GM19463 (cell line): ENCODE measurements at regions not wholly inside any gene's neighbourhood (a gene's known extent, or its start where the extent isn't known, plus 50 kb on each side); places are given as distances from the start of the nearest gene placed in this dataset.
A peak's percentile ranks its signal among the peaks of the same experiment; 100 is the strongest.
"Not testable (repeated sequence)": the region's sequence is repeated elsewhere in the genome, so short reads cannot be mapped to it uniquely, and the experiment has no call there.

Experiments used
- ATAC-seq: cut with Tn5 transposase; IDR thresholded peaks from one replicate; pipeline ENCODE4 v1.9.1; 2021; ENCODE audit warnings: mild to moderate bottlenecking, moderate library complexity; ENCODE audit not compliant: unreplicated experiment

DNA sequence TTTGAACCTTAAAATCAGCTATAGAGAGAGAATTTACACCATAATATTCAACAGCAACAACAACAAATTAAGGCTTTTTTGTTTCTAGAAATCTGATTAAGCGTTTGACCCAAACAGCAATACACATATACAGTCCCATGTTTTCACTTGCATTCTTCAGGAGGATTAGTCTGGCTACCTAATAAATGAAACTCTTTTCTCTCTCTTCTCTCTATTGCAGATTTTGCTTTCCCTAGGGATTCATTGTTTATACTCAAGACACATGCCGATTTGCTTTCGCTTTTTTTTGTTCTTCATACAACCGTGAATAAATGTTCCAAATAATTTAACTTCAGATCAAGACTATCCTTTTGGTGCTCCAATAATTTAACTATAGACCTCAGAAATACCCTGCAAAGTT, 162.4 kb upstream of the PTBP2 start:
- no peak for ATAC-seq

DNA sequence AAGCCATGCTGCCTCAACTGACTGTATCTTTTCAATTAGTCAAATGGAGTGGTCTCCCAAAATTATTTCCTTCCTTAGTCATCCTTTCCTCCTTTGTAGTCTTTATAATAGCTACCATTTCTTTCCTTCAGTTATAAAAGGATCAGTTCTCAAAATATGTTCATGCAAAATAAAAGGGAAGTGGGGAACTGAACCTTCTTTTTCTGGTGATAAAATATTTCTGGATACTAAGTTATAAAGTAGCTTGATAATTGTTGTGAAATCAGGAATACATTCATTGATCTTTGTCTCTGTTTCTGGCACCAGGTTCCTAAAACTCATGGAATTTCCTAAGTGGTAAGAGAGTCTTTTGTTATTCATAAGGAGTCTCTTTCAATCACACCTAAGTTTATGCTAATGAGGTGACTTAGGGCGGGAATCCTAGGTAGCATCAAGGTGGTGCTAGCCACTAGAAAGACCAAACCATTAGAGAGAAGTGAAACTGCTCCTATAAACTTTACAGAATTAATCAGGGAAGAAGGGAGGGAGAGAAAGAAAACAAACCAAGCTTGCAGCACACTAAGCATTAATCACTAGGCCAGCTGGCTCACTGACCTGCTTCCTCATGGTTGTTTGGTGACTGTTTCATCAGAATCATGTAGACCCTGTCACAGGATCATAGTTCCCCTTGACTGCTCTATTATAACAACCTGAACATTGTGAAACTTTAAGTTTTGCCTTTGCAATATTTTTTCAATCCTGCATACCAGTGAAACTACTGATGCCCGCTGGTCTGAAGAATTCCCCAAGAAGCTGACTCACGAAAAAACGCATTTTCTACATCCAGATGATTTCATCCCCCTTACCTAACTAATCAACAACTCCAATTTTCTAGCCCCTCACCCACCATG, 161.6 kb upstream of the PTBP2 start:
- ATAC-seq: no peak

DNA sequence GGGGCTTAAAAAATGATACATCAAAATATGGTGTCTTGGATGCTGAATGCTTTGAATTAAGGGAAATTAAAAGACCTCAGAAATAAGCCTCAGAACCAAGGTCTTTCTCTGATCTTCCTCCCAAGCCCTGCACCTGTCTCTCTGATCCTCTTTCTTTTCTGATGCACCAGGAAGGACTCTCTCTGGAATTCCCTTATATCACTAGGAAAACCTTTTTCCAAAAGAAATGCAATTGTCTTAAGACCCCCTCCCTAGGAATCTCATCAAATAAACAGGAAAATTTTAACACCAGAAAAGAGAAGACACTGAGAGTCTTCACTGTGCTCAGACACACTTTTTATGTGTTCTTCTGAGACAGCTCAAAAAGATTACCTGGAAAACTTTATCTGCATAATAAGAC, 159.5 kb upstream of the PTBP2 start:
- ATAC-seq: no peak

DNA sequence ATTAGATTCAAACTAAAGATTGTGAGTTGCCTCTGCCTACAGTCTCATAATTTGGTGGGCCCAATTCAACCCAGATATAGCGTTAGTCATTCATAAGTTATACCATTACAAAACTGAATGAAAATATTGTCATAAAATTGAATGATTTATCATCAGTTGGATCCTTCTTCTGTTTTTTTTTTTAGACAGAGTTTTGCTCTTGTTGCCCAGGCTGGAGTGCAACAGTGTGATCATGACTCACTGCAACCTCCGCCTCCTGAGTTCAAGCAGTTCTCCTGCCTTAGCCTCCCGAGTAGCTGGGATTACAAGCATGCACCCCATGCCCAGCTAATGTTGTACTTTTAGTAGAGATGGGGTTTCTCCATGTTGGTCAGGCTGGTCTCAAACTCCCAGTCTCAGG, 157.2 kb upstream of the PTBP2 start:
- not testable (repeated sequence) for ATAC-seq

DNA sequence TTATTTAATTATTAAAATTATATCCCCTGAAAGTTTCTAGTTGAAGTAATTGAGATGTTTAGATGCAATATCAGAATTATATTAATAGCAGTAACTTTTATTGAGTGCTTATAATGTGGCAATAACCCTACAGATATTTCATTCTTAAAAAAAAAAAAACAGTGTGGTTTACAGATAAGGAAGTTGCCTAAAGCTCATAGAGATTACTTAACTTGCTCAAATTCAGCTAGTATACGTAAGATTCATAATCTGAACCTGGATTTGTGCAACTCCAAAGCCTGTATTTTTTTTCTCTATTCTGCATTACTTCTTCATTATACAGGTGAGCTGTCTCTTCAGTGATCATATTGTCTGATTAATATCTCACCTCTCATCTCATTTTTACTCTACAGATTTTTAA, 156.0 kb upstream of the PTBP2 start:
- no peak for ATAC-seq

DNA sequence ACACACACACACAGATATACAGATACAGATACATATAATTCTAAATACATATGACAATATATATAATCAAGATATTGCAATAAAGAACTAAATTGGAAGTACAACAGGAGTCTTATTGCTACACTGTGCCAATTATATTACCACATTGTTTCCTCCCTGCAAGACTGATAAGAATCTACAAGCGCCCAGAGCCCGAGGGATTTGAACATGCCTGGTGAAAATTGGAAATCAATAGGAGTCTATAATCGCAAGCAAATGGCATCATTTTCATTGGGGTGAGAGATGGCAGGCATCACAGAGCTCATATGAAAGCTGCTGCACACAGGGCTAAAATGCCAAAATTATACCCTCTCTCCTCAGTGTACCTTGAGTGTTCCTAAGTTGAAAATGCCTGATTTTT, 152.9 kb upstream of the PTBP2 start:
- no peak for ATAC-seq

DNA sequence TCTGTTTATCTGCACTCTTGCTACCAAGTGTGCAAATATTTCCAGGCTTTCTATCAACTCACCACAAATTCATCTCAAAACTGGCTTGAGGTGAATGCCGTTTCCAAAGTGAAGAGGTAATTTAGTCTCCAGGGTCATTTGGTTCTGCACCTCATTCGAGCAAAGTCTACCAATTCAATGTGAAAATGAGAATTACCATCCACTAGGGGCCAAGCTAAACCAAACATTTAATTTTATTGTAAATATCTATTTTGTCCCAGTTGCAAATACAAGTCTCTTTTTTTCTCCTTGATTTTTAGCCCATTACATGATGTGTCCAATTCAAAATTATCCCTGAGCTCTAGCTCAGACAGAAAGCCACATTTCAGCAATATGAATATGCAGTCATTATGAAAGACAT, 152.3 kb upstream of the PTBP2 start:
- ATAC-seq: no peak

DNA sequence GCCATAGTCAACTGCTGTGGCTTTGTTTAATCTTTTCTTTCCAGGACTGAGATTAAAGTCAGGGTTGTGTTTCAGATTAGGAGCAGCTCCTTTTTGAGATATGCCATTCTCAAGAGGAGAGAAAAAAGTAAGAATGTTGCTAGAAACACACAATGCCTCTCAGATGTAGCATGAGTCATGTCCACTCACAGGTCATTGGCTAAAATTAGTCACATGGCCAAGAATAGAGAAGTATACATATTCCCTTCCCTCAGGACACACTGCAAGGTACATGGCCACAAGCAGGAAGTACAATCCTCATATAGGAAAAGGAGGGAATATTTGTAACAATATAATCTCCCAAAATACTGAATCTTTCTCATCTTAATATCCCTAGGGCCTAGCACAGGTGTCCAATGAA, 141.9 kb upstream of the PTBP2 start:
- ATAC-seq: no peak

DNA sequence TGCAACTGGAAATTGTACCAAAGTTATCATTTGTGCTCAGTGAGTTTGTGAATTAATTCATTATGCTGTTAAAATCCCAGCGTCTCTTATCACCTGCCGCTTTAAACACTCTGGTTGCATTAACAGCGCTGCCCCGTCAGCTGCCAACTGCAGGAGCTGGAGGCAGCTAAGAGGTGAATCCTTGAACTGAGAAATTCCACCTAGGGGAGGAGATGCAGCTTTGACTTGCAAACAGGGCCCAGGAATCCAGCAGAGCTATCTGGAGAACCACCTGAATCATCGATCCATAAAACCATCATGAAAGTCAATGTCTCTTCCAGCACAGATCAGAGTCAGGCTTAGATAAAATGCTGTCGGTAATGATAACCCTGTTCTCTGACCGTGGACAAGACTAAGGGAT, 140.7 kb upstream of the PTBP2 start:
- ATAC-seq: no peak

DNA sequence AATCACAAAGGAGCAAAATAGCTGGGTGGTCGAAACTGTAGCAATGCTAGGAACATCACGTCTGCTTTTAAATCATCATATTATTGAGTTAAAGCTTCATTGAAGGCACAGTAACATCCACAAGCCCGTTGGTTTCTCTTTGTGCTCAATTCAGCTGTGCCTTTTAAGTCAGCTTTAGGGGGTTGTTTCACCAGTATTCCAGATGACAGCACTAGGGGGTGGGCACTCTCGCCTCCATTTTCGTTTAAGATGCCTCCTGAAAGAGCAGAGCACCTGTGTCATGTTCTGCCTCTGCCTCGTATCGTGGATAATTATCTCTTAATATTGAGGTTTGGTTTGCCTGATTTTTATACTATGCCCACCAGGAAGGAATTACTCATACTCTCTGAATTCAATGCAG, 139.8 kb upstream of the PTBP2 start:
- no peak for ATAC-seq

DNA sequence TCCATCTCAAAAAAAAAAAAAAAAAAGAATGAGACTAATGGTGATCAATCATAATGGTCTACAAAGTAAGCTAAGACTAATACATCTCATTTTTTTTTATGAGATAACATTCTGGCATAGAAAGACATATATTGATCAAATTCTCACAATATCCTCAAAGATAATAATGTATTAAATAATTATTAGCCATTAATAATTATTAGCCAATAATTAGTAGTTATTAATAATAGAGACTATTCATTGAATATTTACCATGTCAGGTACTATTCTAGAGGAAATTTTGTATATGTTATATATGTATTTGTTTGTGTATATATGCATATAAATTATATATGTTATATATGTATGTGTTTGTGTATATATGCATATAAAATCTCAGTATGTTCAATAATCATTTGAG, 137.7 kb upstream of the PTBP2 start:
- ATAC-seq: no peak

DNA sequence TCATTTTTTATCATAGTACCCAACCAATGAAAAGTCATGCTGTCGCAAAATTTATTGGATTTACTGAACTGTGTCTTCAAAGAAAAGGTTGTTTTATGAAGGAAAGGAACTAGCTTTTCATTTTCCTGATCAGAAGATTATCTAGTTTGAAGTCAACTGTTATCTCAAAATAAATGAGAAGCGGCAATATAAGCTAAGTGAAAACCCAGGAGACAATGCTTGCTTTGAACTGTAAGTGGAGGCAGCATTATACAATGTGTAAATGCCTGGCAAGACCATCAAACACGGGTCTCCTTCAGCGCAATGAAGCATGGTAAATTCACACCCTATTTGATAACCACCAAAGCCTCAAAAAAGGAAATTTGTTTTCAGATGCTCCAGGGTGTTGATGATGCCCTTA, 134.4 kb upstream of the PTBP2 start:
- ATAC-seq: no peak

DNA sequence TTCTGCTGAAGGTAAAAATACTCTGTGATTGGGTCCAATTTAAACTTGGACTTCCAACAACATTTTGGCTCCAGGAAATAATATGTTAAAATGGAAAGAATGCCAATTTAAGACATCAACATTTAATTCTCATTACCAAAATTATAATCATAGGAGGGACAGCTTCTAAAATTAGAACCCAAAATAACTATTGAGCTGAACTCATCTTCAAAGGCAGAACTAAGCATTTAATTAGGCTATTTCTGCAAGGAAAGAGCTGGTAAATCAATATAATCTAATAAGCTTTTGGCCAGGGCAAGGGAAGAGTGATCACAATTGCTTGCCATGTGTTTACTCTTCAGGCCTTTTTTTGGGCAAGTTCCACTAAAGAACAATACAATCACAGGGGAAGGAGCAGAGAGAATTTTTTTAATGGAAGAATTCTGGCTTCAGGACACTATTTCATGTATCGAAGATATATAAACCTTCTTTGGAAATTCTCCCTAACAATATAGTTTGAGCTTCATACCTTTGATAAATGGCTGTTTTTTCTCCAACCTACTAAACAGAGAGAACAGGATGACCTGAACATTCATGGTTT, 133.1 kb upstream of the PTBP2 start:
- no peak for ATAC-seq

DNA sequence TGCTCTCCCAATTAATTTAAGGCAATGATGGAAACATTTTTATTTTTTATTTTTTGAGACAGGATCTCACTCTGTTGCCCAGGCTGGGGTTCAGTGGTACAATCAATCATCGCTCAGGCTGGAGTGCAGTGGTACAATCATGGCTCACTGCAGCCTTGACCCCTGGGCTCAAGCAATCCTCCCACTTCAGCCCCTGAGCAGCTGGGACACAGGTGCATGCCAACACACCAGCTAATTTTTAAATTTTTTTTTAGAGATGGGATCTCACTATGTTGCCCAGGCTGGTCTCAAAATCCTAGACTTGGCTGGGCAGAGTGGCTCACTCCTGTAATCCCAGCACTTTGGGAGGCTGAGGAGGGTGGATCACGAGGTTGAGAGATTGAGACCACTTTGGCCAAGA, 126.1 kb upstream of the PTBP2 start:
- ATAC-seq: not testable (repeated sequence)

DNA sequence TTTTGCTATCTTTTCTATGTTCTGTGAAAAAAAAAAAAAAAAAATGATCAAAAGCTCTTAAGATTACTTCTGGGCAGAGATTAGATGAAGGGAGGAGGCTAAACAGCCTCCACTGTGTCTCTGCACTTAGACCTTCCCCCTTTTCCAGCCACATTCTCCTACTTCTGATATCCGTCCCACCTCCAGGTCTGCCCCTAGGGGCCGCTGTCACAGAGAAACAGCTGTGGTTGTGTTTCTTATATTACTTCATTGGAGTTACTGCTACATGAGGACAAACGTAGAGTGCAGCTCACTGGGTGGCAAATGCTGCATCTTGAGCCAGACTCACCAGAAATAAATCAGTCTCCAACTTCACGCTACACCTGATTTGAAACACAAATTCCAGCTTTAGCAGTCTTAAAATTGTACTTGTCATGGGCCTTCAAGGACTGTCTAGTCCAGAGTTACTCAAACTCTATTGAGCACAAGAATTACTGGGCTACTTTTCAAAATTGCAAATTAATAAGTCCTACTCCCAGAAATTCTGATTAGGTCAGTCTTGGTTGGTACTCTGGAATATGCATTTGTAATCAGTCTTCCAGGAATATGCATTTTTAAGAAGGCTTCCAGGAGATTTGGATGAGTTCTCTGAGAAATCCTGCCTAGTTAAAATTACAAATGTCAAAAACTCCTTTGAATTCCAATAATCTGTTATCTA, 125.2 kb upstream of the PTBP2 start:
- peak; percentile 83 for ATAC-seq

DNA sequence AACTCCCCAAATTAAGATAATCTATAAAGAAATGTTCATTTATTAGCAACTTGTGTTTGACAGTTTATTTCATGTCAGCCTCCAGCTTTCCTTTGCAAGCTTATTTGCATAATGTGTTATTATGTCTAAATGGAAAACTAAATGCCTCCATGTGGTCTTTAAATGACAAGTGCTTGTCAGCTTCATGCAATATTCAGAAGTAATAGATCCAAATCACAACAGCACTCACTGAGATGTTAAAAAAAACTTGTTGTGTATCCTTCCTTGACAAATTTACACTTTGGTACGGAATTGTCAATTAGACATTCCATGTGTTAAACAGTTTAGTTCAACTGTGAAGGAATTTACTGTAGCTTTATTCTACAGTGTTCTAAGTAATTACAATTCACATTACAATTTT, 124.4 kb upstream of the PTBP2 start:
- no peak for ATAC-seq

DNA sequence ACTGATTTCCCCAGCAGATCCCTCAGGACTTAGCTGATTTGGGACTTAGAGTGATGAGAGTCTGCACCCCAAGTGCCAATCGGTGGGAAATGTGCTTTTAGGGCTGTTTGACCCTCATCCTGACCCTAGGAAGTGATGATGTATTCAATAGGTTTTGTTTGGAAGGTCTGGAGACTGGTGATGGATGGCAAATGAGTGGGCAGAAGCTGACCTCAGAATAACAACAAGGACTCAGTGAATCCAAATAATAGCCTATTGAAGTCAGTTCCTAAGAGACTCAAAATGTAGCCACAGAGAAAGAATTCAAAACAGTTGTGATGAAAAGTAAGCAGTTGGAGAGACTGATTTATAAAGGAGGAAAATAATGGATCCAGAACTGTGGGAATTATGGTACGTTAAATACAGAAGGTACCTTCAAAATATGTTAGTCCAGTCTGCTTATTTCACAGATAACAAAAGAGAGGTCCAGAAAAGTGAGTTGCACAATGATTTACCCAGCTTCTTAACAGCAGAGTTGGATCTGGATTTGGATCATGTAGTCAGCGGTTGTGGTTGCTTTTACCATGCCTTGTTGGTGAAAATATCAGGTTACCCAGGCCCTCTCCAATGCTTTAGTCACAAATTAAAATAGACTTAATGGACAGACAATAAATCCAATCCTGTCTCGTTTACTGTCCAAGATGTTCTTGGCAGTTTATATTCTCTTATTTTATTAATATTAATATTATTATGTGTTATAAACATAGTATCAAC, 123.0 kb upstream of the PTBP2 start:
- no peak for ATAC-seq

DNA sequence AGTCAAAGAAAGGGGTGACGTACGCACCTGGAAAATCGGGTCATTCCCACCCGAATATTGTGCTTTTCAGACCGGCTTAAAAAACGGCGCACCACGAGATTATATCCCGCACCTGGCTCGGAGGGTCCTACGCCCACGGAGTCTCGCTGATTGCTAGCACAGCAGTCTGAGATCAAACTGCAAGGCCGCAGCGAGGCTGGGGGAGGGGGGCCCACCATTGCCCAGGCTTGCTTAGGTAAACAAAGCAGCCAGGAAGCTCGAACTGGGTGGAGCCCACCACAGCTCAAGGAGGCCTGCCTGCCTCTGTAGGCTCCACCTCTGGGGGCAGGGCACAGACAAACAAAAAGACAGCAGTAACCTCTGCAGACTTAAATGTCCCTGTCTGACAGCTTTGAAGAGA, 117.0 kb upstream of the PTBP2 start:
- not testable (repeated sequence) for ATAC-seq

DNA sequence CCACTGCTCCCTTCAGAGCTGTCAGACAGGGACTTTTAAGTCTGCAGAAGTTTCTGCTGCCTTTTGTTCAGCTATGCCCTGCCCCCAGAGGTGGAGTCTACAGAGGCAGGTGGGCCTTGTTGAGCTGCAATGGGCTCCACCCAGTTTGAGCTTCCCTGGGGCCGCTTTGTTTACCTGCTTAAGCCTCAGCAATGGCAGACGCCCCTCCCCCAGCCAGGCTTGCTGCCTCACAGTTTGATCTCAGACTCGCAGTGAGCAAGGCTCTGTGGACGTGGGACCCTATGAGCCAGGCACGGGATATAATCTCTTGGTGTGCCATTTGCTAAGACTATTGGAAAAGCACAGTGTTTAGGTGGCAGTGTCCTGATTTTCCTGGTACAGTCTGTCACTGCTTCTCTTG, 104.2 kb upstream of the PTBP2 start:
- not testable (repeated sequence) for ATAC-seq

DNA sequence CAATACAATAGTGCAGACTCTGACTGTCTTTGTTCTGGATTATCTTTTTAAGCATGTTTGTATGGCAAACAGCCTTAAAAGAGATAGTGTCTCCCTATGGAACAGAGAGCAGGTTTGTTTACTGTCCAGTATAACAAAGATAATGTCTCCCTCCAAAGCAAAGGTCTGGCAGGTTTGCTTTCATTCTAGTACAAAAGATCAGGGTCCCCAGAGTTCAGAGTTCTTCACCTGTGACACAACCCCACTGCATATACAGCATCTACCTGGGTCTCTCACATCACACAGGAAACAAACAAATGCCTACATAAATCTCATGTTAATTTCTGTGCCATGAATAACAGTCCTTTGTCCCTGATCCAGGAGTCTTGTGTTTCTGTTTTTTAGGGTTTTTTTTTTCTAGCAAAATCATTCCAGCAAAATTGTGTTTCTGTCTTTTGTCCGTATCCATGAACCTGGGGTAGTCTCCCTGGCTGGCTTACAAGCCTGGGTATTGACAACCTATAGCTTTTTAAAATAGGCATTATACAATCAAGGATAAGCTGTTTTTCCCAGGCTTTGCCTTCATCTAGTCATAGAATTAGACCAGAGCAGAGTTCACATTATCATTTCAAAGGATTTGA, 89.4 kb upstream of the PTBP2 start:
- ATAC-seq: no peak

DNA sequence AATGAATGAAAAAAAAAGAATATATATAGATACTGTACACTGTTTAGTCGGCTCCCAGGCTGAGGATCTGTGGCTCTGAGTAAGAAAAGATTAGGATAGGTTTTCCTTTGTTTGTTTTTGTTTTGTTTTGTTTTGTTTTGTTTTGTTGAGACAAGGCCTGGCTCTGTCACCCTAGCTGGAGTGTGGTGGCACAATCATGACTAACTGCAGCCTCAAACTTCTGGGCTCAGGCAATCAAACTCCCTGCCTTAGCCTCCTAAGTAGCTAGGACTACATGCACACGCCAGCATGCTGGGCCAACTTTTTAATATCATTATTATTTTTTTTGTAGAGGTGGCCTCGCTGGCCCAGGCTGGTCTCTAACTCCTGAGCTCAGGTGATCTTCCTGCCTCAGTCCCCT, 87.9 kb upstream of the PTBP2 start:
- ATAC-seq: no peak
